ENCODE measurements at regions not wholly inside any gene's neighbourhood (a gene's known extent, or its start where the extent isn't known, plus 50 kb on each side); places are given as distances from the start of the nearest gene placed in this dataset.

DNA sequence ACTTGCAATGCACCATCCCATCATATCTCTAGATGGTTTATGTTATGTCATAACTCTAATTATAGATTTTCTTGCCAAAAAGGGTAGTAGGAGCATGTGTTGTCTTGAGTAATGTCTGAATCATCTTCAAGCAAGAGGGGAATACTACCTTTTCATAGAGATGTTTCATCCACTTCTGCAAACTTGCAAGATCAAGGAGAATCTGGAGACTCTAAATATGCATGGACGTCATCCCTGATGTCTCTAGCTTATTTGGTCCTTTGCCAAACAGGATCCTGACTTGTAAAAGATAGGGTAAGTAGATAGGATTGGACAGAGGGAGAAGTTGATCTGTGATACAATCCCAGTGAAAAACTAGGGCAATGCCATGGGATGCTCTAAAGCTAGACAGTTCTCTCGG lies 246.5 kb downstream of the DMRTA1 start:
- H3K27ac ChIP-seq = no peak overlapping the region
- TF ChIP-seq, protein P1, sequence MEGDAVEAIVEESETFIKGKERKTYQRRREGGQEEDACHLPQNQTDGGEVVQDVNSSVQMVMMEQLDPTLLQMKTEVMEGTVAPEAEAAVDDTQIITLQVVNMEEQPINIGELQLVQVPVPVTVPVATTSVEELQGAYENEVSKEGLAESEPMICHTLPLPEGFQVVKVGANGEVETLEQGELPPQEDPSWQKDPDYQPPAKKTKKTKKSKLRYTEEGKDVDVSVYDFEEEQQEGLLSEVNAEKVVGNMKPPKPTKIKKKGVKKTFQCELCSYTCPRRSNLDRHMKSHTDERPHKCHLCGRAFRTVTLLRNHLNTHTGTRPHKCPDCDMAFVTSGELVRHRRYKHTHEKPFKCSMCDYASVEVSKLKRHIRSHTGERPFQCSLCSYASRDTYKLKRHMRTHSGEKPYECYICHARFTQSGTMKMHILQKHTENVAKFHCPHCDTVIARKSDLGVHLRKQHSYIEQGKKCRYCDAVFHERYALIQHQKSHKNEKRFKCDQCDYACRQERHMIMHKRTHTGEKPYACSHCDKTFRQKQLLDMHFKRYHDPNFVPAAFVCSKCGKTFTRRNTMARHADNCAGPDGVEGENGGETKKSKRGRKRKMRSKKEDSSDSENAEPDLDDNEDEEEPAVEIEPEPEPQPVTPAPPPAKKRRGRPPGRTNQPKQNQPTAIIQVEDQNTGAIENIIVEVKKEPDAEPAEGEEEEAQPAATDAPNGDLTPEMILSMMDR (conservative IDR thresholded peaks at IDR 0.05) = no peak

DNA sequence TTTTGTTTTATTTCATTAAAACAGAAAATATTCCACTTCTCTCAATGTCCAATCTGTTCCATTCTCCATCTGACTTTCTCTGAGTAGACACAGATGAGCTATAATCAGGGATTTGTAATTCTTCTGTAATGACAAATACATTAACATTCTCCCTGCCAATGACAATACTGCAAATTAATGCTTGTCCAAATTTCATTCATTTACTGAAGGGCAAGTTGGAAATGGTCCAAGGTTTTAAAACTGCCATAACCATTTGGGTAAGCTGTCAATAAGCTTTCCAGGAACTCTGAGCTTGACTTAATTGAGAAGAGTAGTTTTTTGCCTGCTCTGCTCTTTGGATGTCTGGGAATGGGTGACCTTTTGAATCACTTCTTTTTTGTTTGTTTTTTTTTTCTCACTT lies 253.5 kb downstream of the DMRTA1 start:
- TF ChIP-seq, protein P1 (conservative IDR thresholded peaks at IDR 0.05) = no peak
- H3K27ac ChIP-seq = no peak overlapping the region

DNA sequence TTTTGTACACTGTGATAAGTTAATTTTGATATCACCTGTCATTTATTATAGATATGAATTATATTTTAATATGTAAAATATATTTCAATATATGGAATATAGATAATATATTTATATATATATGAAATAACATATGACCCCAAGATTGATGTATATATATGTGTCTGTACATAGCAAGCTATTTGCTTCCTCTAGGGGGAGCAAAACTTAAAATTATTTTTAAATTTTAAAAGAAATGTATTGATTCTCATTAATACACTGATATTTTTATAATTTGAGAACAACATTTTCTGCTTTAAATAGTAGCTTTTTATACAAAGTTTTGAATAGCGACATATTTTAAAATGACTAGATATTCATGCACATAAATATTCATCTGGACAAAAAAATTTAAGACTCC lies 272.0 kb downstream of the DMRTA1 start:
- TF ChIP-seq, protein P1 (conservative IDR thresholded peaks at IDR 0.05) = peak; percentile 64
- H3K27ac ChIP-seq = no peak overlapping the region

DNA sequence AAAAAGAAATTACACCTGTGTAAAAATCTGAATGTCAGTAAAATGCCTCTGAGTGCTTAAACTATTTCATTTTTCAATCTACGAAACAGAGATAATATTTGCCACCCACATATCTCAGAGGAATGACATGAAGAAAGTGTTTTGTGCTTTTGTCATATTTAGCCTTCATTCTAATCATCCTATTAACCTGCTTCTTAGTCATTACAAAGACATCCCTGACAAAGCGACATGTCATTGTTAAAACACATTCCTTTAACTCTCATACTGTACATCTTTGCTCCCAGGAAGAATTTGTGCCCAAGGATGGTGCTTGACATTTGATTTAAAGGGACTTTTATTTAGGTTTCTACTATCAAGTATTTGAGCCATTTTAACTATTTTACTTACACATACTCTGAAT lies 275.9 kb downstream of the DMRTA1 start:
- TF ChIP-seq, protein P1 (conservative IDR thresholded peaks at IDR 0.05) = no peak
- H3K27ac ChIP-seq = no peak overlapping the region

DNA sequence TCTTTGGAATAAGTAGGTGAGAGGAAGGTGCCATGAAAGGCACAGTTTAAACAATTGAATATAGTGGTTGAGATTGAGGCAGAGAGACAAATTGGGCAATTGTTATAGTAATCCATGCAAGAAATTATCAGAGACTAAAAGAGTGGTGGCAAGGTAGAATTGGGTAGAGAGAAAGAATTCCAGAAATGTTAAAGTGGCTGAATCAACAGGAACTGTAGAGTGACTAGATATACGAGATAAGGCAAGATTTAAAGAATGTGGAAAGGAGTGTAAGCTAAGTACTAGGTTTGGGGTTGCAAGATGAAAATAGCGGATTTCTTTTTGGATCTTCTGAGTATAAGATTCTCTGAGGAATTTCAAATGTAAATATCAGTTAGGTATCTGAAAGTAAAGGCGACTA lies 285.2 kb downstream of the DMRTA1 start:
- H3K27ac ChIP-seq = no peak overlapping the region
- TF ChIP-seq, protein P1 (conservative IDR thresholded peaks at IDR 0.05) = no peak

DNA sequence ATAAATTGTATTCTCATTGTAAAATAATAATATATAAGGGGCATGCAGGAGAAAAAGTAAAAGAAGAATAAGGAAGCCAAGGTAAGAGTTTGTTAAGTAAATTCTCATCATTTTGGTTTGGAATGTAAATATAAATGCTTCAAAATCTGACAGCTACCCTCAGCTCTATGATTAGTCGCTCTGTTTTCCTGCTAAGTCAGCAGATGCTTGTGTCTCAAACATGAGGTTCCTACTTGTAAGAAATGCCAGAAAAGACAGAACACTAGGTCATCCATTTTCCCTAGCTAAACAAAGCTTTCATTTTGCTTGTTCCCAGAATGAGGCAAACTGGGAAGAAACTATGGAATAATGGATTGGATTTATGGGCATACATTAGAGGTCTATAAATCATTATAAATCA lies 293.1 kb downstream of the DMRTA1 start:
- TF ChIP-seq, protein P1 (conservative IDR thresholded peaks at IDR 0.05) = no peak
- H3K27ac ChIP-seq = no peak overlapping the region

DNA sequence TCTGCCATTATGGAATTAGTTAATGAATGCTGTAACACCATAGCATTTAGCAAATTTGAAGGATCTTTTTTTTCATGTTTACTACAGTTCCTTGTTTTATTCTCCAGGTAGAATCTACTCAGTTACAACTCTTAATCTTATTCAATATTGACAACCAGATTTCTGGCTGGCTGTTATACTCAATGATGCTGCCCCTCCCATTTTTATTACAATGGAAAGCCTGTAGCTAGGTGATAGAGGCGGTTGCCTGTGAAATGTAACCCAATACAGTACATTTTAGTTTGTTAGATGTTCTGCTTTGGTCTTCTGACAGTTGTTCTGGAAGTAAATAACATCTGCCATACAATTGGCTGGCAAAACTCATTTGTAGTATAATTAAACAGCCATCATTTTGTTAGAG lies 294.2 kb downstream of the DMRTA1 start:
- H3K27ac ChIP-seq = no peak overlapping the region
- TF ChIP-seq, protein P1 (conservative IDR thresholded peaks at IDR 0.05) = no peak

DNA sequence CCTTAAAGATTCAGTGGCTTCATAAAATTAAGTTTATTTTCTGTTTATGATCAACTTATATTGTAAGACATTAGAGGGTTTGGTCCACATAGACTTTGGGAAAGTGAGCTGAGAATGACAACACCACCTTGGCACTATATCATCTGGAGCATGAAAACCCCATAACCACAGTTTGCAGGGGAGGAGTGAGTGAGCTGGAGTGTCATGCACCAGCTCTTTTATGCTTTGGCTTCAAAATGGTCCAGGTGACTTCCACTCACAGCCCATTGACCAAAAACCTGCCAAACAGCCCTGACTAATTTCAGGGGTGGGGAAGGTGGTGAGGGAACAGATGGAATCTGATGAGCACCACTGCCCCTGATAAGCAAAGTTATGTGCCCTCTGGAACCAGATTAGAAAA lies 295.8 kb downstream of the DMRTA1 start:
- TF ChIP-seq, protein P1 (conservative IDR thresholded peaks at IDR 0.05) = no peak
- no peak overlapping the region for H3K27ac ChIP-seq
